ENCODE measurements at regions not wholly inside any gene's neighbourhood (a gene's known extent, or its start where the extent isn't known, plus 50 kb on each side); places are given as distances from the start of the nearest gene placed in this dataset.

DNA sequence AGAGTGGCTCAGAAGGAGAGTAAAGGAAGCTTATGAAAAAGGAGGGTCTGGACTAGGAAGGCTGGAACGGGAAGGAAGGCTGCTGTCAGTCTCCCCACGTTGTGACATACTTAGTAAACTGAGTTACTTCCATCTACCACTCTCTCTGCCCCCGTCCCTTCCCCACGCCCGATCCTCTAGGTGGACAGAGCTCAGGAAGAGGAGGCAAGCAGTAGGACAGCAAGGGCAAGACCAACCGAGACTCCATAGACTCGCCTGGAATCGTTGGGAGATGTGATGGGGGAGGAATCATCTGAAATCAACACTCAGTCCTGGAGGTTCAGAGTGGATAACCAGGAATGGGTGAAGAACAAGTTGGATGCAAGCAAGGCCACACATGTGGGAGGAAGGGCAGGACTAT is 240.7 kb downstream of the BUD13 start:
- no peak for DNase-seq (ENCODE audit: low read depth)

DNA sequence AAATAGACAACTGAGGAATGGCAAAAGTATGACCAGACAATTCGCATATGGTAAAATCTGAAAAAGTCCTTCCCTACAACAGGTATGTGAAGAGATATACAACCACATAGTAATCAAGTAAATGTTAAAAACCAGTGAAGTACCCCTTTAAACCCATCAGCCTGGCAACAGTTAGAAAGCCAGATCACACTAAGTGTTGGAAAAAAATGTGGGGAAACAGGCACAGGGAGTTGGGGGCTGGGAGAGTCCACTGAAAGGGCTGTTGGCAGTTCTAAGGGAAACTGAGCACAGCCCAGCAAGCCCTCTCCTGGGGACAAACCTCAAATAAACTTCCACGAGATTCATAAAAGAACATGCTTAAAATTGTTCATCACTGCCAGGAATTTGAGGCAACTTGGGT is 242.1 kb downstream of the BUD13 start:
- no peak for DNase-seq (ENCODE audit: low read depth)

DNA sequence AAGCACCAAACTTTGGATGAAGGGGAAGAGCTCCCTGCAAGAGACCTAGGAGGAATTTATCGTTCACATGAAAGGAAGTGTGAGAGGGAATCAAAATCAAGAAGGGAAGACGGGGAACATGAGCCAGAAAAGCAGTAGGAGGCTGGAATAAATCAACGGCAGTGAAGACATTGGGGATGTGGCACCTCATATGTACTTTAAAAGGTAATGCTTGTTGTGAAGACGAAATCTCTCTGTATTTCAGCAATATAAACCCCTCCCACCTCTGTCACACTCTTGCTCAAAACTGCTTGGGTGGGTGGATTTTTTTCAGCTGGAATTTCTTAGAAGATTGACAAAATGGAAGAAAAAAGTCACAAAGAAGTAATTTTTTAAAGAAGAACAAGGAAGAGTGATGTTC is 243.5 kb downstream of the BUD13 start:
- no peak for DNase-seq (ENCODE audit: low read depth)

DNA sequence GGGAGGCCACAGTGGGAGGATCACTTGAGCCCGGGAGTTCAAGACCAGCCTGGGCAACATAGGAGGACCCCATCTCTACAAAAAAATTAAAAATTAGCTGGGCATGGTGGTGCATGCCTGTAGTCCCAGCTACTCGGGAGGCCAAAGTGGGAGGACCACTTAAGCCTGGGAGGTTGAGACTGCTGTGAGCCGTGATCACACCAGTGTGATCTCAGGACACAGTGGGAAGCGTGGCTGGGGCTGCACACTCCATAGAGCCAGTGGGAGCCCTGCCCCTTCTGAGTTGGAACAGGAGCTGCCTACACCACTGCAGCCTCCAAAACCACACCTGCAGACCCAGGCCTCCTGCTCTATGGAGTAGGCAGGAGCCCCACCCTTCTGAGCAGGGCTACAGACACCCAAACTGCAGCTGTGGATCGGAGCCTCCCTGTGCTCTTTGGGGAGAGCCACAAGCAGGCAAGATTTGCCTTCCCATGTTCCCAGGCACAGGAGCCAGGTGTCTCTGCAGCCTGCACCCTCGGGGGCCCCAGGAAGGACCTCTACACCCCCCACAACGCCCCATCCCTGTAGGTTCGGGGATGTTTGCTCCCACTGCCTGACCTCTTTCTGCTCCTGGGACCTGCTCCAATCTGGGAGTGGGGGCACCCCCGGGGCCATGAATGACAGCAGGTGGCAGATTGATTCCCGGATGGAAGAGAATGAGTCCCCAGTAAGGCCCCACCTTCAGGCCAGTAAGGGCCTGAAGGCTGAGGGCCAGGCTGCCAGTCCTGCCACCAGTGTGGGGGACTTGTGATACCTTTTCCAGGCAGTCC is 245.4 kb downstream of the BUD13 start:
- no peak for DNase-seq (ENCODE audit: low read depth)

DNA sequence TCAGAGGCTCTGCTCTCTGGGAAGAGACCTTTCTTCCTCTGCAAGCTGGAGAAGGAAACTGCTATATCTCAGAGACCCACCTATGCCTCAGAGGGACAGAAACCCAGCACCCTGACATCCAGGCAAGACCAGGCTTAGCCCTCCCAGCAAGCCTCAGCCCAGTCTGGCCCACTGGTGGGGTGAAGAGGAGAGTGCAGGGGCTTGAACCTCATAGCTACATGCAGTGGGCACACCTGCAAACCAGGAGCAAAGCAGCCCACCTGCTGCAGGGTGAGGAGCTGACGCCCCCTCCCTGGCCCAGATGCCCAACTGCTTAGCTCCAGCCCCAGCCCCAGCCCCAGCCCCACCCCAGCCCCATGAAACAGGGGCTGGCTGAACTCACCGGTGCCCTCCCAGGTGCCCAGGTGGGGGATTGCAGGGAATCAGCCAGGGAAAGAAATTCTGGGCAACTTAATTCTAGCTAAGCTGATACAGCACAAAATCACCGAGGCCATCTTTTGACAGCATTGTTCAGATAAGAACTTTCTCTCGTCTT is 246.8 kb downstream of the BUD13 start:
- no peak for DNase-seq (ENCODE audit: low read depth)

DNA sequence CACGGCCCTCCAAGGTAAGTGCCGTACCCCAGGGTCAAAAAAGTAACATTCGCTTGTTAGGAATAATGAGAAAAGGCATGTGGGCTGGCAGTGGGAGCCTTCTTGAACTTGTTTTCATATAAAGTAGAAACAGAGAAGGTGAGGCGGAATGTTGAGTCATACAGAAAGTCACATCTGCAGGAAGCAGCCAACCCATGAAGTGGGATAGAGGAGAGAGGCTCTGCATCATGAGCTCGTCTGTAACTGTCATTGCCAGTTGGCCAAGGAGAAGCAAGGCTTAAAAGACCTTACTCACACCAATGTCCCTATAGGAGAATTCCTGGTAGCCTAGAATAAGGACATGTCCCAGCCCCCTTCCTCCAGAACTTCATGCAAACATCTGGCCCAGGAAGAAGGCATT is 253.3 kb downstream of the BUD13 start:
- DNase-seq (ENCODE audit: low read depth), result no peak

DNA sequence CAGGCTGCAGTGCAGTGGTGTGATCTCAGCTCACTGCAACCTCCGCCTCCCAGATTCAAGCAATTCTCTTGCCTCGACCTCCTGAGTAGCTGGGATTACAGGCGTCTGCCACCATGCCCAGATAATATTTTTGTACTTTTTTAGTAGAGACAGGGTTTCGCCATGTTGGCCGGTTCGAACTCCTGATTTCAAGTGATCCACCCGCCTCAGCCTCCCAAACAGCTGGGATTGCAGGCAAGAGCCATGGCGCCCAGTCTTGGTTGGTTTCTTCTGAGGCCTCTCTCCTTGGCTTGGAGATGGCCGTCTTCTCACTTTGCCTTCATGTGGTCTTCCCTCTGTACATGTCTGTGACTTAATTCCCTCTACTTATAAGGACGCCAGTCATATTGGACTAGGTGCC is 254.6 kb downstream of the BUD13 start:
- no peak for DNase-seq (ENCODE audit: low read depth)

DNA sequence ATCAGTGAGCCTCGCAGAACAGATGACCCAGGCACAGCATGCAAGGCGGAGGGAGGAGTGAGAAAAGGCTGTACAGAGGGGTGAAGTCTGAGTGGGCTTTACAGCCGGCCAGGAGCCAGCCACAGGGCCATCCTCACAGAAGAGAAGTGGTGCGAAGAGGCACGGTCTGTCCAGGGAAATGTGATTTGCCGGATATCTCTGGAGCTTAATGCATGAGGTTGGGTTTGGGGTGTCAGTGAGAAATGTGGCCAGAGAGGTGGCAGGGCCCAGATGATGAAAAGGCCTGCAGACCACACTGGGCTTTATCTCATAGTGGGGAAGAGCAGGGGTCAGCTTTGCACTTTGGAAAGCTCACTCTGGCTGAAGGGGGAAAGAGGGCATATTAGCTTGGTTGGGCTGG is 255.2 kb downstream of the BUD13 start:
- no peak for DNase-seq (ENCODE audit: low read depth)

DNA sequence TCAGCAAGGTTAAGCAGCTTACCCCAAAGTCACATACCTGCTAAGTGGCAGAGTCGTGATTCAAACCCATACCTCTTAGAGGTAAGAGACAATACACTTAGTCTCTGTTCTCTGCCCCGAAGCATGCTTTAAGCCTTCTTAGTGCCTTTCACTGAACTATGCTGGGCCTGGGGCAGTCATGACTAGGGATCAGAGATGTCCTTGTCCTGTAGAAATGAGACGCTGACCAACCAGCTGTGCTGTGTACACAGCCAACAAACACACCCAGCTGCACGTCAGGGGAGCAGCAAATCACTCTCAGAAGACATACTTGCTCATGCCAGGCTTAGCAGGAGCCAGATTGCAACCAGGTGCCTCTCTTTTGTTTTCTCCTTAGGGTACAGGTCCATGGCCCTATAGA is 255.7 kb downstream of the BUD13 start:
- DNase-seq (ENCODE audit: low read depth), result no peak

DNA sequence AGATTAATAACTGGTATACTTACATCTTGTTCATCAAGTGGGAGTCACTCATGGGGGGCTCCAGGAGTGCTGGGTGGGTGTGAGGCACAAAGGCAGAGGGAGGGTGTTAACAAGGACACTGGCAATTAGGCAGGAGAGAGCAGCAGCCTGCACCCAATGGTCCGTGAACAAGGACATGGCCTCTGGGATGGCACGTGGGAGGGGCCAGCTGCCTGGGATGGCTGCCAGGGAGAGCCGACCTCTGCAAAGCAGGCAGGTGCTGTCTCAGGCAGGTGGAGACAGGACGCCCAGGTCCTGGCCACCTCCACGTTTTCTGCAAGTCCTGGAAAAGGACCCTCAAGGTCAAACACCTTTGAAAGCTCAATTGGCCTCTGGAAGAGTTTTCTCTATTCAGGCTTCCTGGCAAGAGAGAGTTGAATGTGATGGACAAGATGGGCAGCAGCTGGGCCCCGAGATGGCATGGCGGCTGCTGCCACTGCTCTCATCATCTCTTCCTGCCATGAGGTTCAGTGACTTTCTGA is 257.1 kb downstream of the BUD13 start:
- DNase-seq (ENCODE audit: low read depth), result no peak

DNA sequence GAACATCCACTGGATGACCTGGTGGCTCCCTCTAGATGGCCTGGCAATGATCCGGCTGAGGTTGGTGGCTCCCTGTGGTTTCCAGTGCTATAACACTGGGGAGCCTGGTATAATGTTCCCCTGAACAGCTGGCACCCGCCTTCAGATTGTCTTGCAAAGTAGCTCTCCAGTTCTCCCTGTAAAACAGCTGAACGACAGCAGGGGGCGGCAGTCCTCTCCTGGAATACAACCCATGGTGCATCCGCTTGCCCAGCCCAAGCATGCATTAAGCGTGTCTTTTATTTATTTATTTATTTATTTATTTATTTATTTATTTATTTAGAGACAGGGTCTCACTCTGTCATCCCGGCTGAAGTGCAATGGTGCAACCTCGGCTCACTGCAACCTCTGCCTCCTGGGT is 258.9 kb downstream of the BUD13 start:
- DNase-seq (ENCODE audit: low read depth), result no peak

DNA sequence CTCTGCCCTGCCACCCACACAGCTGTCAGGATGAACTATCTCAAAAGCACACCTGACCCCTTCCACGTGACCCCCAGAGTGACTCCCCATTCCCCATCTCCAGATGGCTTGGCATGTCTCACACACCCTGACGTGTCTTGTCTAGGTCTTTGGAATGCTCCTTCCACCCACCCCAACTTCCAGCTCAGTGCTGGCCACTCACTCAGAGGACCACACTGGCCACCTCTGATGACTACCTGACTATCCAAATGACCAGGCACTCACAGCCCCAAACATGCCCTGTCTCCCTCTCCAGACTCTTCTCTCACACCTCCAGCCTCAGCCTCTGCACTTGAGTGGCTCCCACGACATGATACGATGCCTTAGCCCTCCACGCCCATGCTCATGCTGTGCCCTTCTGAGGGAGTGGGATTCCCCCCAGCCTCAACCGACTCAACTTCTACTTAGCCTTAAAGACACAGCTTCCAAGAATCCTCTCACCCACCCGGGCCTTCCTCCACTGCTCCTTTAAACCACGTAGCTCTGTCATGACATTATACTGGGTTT is 259.4 kb downstream of the BUD13 start:
- no peak for DNase-seq (ENCODE audit: low read depth)

DNA sequence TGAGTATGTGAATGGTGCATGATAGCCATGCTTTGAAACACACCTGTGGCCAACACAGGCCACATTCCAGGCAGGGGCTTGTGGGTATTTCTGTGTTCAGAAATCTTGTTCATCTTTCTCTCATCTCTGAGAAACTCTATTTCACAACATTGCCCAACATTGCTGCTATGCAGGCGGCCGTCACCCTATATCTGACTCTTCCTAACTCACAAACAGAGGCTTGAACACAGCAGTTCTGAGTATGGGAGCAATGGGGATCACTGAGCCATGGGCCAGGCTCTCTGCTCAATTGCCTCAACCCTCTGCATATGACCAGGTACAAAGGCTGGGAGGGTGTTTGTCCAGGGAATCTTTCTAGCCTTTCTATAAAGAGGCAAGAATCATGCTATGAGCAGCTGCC is 259.9 kb downstream of the BUD13 start:
- DNase-seq (ENCODE audit: low read depth), result no peak

DNA sequence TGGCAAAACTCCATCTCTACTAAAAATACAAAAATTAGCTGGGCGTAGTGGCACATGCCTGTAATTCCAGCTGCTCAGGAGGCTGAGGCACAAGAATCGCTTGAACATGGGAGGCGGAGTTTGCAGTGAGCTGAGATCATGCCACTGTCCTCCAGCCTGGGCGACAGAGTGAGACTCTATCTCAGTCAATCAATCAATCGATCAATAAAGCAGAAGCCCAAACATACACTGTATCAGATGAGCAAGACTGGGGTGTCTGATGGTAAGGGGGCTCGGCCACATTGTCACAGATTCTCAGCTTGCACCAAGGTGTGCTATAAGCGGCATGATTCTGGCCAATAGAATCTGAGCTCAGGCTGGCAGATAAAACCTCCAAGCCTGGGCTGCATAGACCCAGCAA is 261.1 kb downstream of the BUD13 start:
- no peak for DNase-seq (ENCODE audit: low read depth)

DNA sequence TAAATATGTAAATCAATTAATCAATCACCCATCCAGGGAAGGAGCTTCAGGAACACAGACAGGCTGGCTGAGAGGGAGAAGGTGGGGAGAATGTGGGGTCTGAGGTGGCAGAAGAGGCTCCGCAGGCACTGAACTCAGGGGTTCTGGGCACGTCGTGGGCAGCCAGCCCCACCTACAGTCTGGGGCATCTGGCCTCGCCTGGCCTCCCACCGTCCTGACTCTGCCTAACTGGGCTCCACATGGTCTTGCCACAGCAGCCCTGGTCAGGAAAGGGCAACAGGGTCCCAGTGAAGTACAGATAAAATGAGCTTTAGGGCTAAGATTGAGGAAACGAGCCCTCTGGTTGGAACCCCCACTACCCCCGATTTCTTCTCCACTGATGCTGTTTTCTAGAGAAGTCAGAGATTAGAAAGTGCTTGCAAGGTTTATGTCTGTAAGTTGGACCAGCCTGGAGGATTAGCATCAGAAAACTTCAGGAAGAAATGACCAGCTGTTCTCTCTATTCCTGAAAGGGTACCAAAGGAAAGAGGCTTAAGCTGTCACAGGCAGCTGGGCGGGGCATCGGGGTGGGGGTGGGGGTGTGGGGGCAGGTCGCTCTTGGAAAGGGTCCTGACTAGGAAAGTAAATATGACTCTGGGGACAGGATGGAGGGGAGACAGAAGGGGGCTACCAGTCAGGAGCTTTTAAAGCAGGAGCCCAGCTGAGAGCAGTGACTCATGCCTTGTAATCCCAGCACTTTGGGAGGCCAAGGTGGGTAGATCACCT is 261.7 kb downstream of the BUD13 start:
- DNase-seq (ENCODE audit: low read depth), result no peak

DNA sequence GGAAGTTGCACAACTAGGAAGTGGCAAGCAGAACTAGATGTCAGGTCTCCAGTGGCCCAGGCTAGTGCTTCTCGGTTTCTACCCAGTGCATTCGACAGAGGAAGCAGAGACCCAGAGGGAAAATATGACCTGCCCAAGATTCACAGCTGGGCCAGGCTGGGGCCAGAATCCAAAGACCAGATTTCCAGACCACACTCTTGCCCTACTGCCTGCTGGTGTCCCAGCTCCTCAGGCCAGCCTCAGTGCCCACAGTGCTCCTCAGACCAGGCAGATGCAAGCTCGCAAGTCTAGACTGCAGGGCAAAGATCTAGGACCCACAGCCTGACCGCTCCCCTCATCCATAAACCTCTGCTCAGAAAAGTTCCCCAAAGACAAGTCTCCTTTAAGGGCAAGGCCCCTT is 262.6 kb downstream of the BUD13 start:
- DNase-seq (ENCODE audit: low read depth), result no peak

DNA sequence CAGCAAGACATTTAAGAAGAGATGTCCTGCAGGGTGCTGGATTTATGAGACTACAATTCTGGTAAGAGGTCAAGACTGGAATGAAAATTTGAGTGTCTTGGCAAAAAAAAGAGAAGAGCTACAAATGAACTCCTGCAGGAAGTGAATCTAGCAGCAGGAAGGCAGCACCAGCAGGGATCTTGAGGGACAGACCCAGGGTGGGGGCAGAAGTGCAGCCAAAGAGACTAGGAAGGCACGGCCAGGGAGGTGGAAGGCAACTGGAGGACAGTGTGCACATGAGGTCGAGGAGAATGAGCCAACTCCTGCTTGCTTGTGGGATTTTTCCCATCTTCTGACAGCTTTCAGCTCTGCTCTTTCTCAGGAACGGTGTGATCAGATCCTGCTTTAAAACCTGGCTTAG is 263.2 kb downstream of the BUD13 start:
- DNase-seq (ENCODE audit: low read depth), result no peak

DNA sequence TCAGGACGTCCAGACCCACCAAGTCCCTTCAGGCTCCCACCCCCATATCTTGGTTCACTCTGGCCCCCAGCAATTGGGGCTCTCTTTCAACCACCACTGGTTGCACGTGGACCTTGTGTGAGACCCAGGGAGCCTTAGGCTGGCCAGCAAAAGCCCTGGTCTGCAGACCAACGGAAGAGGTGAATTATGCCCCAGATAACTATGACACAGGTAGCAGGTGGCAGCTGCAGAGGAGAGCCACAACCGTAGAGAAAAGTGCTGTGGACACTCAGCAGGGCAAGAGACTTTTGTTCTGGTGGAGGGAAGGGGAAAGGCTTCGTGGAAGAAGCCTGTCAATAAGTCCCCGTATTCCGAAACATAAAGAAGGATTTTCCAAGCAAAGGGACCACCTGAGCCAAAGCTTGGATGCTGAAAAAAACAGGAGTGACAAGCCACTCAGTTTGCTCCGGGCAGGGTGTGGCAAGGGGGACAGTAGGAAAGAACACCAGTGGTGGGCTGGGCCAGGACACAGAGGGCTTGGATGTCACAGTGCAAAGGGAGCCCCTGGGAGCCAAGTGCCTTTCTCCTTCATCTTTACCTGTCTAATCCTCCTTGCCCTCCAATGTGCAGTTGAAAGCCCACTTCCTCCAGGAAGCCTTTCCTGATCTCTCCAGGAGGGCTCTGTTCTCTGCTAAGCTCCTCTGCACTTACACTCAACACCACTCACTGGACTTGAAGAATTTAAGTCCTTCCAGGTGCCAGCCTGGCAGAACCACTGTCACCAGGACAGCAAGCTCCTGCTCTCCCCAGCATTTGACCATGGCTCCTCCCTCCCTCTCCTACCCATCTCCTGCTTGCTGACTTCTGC is 264.7 kb downstream of the BUD13 start:
- DNase-seq (ENCODE audit: low read depth), result no peak

DNA sequence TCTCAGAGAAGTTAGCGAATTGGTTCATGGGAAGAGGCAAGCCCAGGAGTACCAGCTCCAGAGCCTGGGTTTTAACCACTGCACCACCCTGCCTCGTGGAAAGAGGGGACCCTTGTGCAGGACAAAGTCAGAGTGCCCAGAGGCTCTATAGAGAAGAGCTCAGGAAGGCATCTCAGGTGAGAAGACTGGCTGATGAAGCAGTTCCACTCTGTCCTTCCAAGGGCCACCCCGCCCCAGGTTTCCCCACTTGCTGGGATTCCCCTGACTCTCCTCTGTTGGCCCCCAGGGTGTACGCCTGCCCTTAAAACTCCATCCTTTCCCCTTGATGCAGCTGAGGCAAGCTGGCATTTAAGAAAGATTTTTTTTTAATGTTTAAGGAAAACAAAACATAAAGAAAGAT is 265.8 kb downstream of the BUD13 start:
- DNase-seq (ENCODE audit: low read depth), result no peak

DNA sequence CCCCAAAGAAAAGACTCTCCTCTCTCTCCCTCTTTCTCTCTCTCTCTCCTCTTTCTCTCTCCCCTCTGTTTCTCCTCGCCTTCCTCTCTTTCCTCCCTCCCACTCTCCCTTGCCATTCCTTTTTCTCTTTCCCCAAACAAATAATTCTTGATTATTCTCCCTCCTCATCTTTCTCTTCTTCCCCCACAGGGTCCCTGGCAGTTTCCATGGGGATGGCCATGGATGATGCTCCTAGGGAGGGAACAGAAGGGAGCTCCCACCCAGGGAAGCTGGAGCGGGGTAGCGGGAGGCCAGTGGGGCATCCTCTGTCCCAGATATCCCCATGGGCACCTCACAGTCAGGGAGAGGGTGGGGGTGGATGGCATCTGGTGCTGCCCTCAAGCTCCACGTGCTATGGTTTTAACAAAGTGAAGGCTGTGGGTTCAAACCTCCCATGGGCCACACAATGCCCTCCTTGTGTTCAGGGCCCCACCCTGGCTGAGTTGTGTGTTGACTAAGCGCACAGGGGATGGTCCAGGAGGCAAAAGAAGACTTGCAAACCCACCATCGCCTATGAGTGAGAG is 266.4 kb downstream of the BUD13 start:
- no peak for DNase-seq (ENCODE audit: low read depth)
